SK-N-DZ (cell line): ENCODE measurements at regions not wholly inside any gene's neighbourhood (a gene's known extent, or its start where the extent isn't known, plus 50 kb on each side); places are given as distances from the start of the nearest gene placed in this dataset.

Source experiments
- DNase-seq: peaks from one replicate; pipeline ENCODE4 v3.0.0-alpha.2; 2015; ENCODE audit warnings: low spot score

GRCh38 chr10:78968300-78968942 lies 100.3 kb upstream of the ZMIZ1 start:
- DNase-seq = no peak

GRCh38 chr10:78968943-78969342 lies 99.8 kb upstream of the ZMIZ1 start:
- no peak for DNase-seq

GRCh38 chr10:78969719-78970118 lies 99.0 kb upstream of the ZMIZ1 start:
- DNase-seq = no peak

- no peak for DNase-seq
These were observed 98.5 kb upstream of the ZMIZ1 start for GRCh38 chr10:78970261-78970660.

DNA sequence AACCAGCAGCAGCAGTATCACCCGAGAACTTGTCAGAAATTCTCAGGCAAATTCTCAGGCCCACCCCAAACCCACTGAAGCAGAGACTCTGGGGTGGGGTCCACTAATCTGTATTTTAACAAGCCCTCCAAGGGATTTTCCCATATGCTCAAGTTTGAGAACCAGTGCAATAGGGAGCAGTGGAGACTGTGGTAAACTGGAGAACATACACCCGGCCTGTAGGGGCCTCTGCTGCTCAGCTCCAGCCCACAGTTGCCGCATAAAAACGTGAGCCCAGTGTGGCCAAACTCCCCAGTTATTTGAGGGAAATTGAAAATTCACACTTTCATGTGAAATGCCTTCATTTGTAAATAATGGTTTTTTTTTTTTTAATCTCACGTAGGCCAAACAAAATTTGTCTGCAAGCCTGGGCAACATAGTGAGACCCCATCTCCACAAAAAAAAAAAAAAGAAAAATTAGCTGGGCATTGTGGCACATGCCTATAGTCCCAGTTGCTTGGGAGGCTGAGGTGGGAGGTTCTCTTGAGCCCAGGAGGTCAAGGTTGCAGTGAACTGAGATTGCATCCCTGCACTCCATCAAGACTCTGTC lies 97.6 kb upstream of the ZMIZ1 start:
- DNase-seq = no peak

DNA sequence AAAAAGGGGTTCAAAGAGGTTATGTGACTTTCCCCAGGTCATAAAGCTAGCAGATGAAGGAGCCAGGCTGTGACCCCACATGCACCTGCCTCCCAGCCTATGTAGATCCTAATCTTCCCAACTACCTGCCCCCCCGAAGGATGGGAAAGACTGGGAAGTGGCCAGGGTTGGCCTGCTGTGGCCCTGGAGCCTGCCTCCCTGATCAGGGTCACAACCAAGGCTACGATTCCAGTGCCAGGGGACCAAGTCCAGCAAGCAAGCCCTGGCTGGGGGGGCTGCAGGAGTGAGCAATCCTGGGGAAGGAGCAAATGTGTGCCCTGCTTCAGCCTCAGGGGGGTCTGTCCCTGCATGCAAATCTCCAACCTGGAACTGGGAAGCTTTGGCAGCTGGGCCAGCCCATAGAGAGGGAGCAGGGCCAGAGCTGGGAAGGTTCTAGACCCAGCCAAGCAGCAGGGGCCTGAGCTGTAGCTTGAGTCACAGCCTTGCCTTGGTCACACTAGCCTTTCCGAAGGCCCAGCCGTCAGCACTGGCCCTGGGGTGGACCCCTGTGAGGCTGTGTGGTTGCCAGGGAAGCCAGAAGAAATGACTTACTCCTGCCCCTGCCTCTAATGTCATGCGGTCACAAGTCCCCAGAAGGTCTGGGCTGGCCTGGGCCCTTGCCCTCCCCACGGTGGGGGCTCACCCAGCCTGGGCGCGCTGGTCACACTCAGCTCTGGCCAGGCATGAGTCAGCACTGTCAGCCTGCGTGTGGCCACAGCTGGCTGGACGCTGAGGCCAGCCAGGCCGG lies 96.4 kb upstream of the ZMIZ1 start:
- no peak for DNase-seq

- peak; percentile 93 for DNase-seq
These were observed 95.5 kb upstream of the ZMIZ1 start for GRCh38 chr10:78972947-78973900.

GRCh38 chr10:78973901-78974616 lies 94.7 kb upstream of the ZMIZ1 start:
- peak; percentile 85 for DNase-seq

DNA sequence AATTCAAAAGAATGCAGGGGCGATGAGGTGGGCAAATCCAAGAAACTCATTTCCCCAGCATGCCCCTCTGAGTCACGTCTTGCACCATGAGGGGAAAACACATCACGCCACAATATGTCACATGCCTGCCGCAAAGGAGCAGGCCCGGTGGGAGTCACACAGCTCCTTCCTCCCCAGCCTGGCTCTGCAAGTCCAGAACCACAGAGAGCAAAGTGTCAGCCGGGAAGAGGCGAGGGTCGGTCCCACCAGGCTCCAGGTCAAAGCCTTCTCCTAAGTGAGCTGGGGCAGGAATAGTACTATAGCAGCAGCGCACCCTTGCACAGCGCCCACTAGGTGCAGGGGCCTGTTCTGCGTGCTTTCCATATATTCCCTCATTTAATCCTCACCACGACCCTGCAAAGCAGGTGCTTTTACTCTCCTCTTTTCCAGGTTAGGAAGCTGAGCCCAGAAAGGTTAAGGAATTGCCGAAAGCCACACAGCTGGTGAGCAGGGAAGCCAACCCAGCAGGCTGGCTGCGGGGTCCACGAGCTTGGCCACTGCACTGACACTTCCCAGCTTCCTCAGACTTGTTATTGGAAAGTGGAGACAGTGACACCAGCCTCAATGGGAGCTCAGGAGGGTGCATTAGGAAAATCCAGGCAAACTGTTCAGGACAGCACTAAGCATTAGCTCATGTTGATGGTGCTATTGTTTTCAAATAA lies 94.0 kb upstream of the ZMIZ1 start:
- peak; percentile 86 for DNase-seq

DNA sequence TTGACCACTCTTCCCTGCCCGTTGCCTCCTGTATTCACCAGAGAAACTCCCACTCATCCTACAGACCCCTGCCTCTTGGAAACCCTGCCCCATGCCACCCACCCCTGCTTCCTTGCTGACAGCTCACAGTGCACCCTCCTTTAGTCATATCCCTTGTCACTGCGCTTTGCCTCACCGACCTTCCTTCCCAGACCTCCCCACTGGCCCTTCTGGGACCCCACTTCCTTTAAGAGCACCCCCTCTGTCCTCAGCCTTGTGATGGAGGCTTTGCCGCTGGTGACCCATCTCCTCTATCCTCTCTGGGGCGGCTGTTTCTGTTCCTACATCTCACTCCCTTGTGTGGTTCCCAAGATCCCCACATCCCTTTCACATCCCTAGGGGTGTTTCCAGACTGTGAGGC lies 92.8 kb upstream of the ZMIZ1 start:
- DNase-seq = no peak

- no peak for DNase-seq
These were observed 91.7 kb upstream of the ZMIZ1 start for GRCh38 chr10:78976825-78977755.

- DNase-seq = no peak
These were observed 88.8 kb upstream of the ZMIZ1 start for GRCh38 chr10:78979938-78980337.

- DNase-seq = peak; percentile 92
These were observed 88.4 kb upstream of the ZMIZ1 start for GRCh38 chr10:78980354-78980753.

DNA sequence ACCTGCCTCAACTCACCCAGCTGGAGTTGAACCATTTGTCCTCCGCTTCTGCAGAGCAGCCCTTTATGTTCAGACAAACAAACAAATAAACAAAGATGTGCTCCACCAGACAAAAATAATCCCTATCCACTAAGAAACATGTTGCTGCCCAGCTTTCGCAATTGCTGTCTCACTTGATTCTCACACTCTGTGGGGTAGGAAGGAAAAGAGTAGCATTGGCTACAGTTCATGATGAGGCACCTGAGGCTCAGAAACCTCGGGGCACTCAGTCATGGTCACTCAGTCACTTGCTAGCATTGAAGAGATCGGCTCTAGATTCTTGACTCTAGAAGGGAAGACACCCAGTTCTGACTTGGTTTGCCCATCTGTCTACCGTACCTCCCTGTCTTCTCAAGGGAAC lies 88.0 kb upstream of the ZMIZ1 start:
- DNase-seq = no peak

GRCh38 chr10:78981257-78981969 lies 87.4 kb upstream of the ZMIZ1 start:
- DNase-seq = no peak

DNA sequence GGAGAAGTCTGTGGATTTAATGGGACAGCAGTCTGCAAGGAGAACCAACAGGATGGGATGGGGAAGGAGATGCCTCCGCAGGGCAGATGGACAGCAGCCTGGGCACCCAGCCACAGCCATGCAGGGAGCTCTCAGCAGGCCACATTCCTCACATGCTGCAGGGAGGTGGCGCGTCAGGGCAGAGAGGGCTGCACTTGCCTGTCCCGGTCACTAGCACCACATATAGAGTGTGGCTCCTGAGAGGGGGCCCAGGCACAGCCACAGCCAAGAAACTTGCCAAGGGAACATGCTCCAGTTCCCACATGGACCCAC lies 86.8 kb upstream of the ZMIZ1 start:
- DNase-seq = no peak

DNA sequence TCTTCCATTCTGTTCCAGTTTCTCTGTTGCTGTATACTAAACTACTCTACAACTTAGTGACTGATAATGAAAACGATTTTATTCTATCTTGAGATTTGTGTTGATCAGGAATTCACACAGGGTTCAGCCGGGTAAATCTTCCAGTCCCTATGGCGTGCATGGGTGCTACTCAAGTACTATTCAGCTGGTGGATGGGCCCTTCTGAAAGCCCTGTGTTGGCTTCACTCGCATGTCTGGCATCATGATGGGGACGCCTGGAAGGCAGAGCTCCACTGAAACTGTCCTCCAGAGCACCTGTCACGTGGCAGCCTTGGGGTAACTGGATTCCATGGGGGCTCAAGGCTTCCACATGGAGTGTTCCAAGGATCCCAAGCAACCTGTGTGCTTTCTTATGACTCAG lies 86.0 kb upstream of the ZMIZ1 start:
- no peak for DNase-seq

DNA sequence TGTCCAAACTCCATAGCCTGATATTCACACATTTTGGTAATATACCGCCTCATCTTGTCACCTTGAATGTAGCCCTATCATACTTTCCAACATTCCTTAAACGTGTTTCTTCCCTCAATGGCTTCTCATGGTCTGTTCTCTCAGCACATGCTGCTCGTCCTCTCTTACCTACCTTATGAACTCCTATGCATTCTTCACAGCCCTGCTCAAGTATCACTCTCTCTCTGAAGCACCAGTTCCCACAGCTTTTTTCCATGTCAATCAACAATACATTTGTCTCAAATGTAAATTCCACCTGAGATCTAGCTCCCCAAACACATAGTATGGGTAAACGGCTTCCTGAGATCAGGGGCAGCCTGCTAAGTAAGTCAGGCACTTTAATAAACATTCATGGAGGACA lies 85.2 kb upstream of the ZMIZ1 start:
- no peak for DNase-seq
